CMK (cell line): ENCODE measurements at regions not wholly inside any gene's neighbourhood (a gene's known extent, or its start where the extent isn't known, plus 50 kb on each side); places are given as distances from the start of the nearest gene placed in this dataset.

Source experiments
- DNase-seq: peaks from one replicate; pipeline ENCODE4 v3.0.0-alpha.2; 2010; ENCODE audit warnings: low read depth

- no peak for DNase-seq
Measured at GRCh38 chr4:16365036-16365569, 138.8 kb upstream of the TAPT1 start.

GRCh38 chr4:16360694-16361262 is 134.5 kb upstream of the TAPT1 start:
- no peak for DNase-seq

GRCh38 chr4:16353165-16353564 is 126.9 kb upstream of the TAPT1 start:
- no peak for DNase-seq

DNA sequence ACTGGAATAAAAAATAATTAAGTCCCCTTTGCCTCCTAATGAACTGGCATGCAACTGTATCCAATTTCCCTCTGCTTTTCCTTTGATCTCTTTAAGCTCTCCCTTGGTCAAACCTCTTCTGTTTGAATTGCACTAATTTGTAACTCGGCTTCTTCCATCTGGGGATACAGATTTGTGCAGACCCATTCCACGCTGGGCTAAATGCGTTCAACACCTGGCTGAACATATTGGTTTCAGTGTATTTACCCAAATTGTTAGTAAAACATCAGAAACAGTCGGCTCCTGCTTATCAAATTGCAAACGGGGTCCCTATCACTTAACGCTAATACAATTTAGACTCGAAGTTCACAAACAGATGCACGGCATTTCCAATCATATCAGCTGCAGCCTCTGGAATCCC is 124.9 kb upstream of the TAPT1 start:
- no peak for DNase-seq

DNA sequence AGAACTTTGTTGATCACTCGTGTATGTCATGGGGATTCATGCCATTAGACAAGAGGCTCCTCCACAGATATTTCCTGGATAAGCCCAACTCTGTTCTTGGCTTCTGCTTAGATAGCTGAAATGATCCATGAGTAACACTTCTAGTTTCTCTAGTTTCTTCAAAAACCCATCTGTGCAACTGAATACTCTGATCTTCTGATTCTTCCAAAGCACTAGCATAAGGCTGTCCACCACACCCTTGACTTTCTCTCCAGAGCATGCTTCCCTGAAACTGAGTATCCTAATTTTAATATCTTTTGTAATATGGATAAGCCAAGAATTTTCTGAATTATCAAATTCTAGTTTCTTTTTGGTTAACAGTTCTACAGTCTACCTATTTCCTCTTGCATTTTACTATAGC is 118.6 kb upstream of the TAPT1 start:
- DNase-seq = no peak

GRCh38 chr4:16337936-16338335 is 111.7 kb upstream of the TAPT1 start:
- no peak for DNase-seq

GRCh38 chr4:16334601-16335000 is 108.3 kb upstream of the TAPT1 start:
- DNase-seq = no peak

GRCh38 chr4:16329797-16330134 is 103.5 kb upstream of the TAPT1 start:
- no peak for DNase-seq

GRCh38 chr4:16329125-16329796 is 103.0 kb upstream of the TAPT1 start:
- DNase-seq = no peak

- no peak for DNase-seq
Measured at GRCh38 chr4:16322183-16322582, 95.9 kb upstream of the TAPT1 start.

DNA sequence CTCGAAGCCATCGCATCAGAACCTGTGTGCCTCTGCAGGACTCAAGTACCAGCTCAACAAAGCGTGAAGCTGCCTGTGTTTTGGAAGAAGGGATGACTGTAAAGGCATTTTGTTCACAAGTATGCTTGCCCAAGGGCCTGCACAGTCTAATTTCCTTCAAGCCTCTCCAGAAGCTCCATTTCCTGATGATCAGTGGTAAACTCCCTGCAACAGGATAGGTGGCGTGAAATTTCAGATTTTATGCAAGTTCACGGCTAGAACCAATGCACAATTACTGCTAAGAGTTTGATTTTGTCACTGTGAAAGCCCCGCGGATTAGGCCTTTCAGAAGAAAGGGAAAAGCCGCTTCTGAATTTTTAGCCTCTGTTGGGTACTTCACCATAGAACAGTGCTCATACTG is 89.2 kb upstream of the TAPT1 start:
- DNase-seq = no peak

GRCh38 chr4:16310606-16311005 is 84.3 kb upstream of the TAPT1 start:
- DNase-seq = no peak

GRCh38 chr4:16302648-16303047 is 76.4 kb upstream of the TAPT1 start:
- DNase-seq = no peak

- no peak for DNase-seq
Measured at GRCh38 chr4:16297003-16297402, 70.7 kb upstream of the TAPT1 start.

DNA sequence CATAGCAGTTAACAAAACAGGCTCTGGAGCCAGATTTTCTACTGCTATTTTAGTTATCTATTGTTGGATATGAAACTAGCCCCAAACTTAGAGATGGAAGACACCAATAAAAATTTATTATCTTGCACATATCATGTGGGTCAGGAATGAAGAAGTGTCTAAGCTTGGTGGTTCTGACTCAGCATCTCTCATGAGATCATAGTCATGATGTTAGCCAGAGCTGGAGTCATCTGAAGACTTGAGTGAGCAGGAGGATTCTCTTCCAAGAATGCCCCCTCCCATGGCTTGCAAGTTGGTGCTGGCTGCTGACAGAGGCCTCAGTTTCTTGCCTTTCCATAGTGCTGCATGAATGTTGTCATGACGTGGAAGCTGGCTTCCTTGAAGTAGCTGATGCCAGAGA is 68.2 kb upstream of the TAPT1 start:
- no peak for DNase-seq

DNA sequence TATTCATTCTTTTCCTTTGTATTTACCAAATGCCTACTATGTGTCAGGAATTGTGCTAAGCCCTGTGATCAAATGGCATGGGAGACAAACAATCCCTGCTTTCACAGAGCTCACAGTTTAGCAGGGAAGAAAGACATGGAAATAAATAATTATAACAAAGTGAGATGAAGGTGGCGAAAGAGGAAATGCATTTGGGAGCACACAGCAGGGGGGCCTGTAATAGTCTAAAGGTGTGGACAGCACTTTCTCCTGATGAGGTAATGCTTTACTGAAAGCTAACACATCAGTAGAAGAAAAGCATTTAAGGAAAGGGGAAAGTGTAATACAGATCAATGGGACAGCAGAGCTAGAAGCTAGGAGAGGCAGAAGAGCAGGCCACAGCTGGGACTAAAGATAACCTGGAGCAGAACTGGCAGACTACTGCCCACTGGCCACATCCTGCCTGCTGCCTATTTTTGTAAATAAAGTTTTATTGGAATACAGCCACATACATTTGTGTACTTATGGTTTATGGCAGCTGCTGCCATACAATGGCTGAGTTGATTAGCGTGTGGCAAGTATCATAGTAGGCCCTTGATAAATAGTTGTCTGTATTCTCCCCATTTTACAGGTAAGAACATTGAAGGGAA is 67.1 kb upstream of the TAPT1 start:
- DNase-seq = peak; percentile 20

DNA sequence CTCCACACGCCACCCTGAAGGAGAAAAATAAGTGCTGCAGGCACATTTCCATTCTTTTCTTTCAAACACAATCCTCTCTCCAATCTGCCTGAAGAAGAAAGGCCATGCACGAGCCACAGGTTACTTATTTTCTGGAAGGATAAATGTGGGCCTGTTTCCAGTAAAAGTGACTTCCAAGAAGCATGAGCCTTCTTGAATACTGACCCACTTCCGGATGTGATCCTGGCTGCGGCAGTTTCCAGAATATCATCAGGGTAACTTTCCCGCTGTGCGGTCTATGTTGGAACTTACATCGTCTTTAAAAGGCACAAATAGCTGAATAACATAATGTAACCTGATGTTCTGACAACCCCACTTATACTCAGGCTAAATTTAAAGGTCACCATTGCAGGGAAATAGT is 66.3 kb upstream of the TAPT1 start:
- DNase-seq = no peak

DNA sequence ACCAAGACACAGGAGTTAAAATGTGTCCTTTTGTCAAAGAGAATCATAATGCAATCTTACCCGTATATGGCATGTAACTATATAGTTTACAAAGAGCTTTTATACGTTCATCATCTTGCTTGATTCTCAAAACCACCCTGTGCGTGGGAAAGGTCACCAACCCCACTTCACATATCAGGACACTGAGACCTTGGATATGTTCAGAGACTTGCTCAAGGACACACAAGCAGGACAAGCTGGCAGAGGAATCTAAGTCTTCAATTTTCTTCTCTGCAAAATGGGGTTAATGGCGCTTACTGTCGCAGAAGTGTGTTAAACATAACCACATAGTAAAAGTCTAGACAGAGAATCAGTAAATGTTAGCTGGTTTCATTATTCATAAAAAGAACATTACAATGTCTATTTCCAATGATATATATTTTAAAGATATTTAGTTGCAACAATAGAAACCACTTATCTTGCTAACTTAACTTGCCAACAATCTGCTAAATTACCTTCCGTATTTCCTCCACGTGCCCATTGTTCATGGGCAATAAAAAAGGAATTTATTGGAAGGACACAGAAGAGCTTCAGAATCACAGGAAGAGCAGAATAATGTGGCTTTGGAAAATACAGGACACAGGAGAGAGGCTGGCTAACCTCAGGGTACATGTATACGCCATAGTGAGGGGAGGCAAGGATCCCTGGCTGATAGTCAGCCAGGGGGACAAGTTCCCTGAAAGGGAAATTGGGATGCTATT is 64.6 kb upstream of the TAPT1 start:
- DNase-seq = no peak

DNA sequence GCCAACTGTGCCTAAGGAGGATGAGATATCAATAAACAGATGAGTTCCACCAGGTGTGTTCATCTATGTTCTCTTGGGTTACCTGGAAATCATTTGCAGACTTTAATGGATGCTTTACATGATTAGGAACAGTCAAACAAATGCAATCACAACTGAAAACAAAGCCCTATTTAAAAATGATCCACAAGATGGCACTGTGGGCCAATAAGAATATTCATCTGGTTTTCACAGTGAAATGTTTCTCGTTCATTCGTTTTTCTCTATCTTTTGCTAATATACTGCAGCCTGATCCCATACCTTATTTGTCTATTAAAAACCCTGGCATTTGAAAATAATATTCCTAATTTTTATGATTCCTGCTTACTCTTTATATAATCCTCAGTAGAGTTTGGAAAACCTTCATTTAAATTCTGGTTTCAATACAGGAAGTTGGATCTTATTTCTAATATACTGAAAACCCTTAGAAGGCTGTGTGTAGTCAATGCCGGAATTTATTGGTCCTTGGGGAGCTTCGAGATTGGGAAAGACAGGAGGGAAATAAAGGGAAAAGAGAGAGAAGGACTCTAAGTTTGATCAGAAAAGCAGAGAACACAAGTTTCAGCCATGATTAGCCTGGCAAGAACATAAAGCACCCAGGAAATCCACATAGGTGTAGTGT is 63.8 kb upstream of the TAPT1 start:
- DNase-seq = no peak

GRCh38 chr4:16284050-16284449 is 57.8 kb upstream of the TAPT1 start:
- no peak for DNase-seq

GRCh38 chr4:16278178-16278577 is 51.9 kb upstream of the TAPT1 start:
- no peak for DNase-seq
